Lung (tissue), 11 donors: ENCODE measurements at regions not wholly inside any gene's neighbourhood (a gene's known extent, or its start where the extent isn't known, plus 50 kb on each side); places are given as distances from the start of the nearest gene placed in this dataset.

Experiments used
- ATAC-seq: fragments of 200-7000 bp; cut with Tn5 transposase; one replicate; pipeline ENCODE4 v1.9.1; 2020; ENCODE audit warnings: moderate number of reproducible peaks; ENCODE audit not compliant: insufficient read depth, low FRiP score
- DNase-seq, 3 donors: peaks; one replicate each; pipeline ENCODE4 v3.0.0-alpha.2; 2013 to 2017
- H3K27ac ChIP-seq, 2 donors: one replicate each; pipeline ENCODE4 v1.5.1; 2013; ENCODE audit warnings: mild to moderate bottlenecking in 2 of 2, moderate library complexity in 2 of 2, control low read depth in 1 of 2, inconsistent platforms in 1 of 2, low read depth in 1 of 2, low read length in 1 of 2
- H3K27me3 ChIP-seq, 3 donors: one replicate each; pipeline ENCODE4 v1.5.1; 2013; ENCODE audit warnings: low read length in 2 of 3; ENCODE audit not compliant: control insufficient read depth in 3 of 3, insufficient read depth in 3 of 3
- H3K36me3 ChIP-seq, 4 donors: one replicate each; pipeline ENCODE4 v1.5.1; 2013; ENCODE audit warnings: low read length in 4 of 4, mild to moderate bottlenecking in 1 of 4, moderate library complexity in 1 of 4; ENCODE audit not compliant: control insufficient read depth in 4 of 4, insufficient read depth in 4 of 4
- H3K4me1 ChIP-seq, 5 donors: one replicate each; pipeline ENCODE4 v1.5.1; 2013; ENCODE audit warnings: low read length in 5 of 5, mild to moderate bottlenecking in 2 of 5, moderate library complexity in 1 of 5; ENCODE audit not compliant: control insufficient read depth in 5 of 5, insufficient read depth in 5 of 5
- H3K4me3 ChIP-seq: one replicate; pipeline ENCODE4 v1.5.1; 2013; ENCODE audit warnings: mild to moderate bottlenecking, control low read depth, moderate library complexity
- H3K9ac ChIP-seq, 2 donors: one replicate each; pipeline ENCODE4 v1.5.1; 2013; ENCODE audit warnings: low read length in 2 of 2, control low read depth in 1 of 2; ENCODE audit not compliant: insufficient read depth in 1 of 2
- H3K9me3 ChIP-seq, 4 donors: one replicate each; pipeline ENCODE4 v1.5.1; 2013; ENCODE audit warnings: low read length in 3 of 4, mild to moderate bottlenecking in 1 of 4, moderate library complexity in 1 of 4; ENCODE audit not compliant: control insufficient read depth in 4 of 4, insufficient read depth in 3 of 4
- WGBS, 2 donors: extraction: QIAGEN DNeasy Blood & Tissue Kit; methylation state at CpG; one replicate each; pipeline ENCODE4 v1.1.7; 2013; 5-methylcytosine and 5-hydroxymethylcytosine counted together
- TF ChIP-seq, protein P1 (sequence below): IDR thresholded peaks from 2 replicates; pipeline ENCODE4 v1.5.1; 2012; ENCODE audit warnings: mild to moderate bottlenecking; ENCODE audit errors: control extremely low read depth, extremely low read depth
- donor health status: control.
- donor health status: control.
- donor health status: Bipolar disorder and iron deficiency.
- donor health status: healthy.
- donor health status: DM: yes; HTN: yes; CAD: no.

- Histone ChIP-seq H3K36me3 (no peaks in the 10 kb centered on the region), H3K4me3 (no peak overlapping the region), H3K9ac (no peak overlapping the region), H3K4me1 (peaks cover 0 to 2% (median 0%) of the 10 kb centered on the region in 5 donors), H3K27ac (no peak overlapping the region), H3K9me3 (no peaks in the 10 kb centered on the region), H3K27me3 (no peaks in the 10 kb centered on the region)
- no peak for ATAC-seq
- TF ChIP-seq, protein P1, sequence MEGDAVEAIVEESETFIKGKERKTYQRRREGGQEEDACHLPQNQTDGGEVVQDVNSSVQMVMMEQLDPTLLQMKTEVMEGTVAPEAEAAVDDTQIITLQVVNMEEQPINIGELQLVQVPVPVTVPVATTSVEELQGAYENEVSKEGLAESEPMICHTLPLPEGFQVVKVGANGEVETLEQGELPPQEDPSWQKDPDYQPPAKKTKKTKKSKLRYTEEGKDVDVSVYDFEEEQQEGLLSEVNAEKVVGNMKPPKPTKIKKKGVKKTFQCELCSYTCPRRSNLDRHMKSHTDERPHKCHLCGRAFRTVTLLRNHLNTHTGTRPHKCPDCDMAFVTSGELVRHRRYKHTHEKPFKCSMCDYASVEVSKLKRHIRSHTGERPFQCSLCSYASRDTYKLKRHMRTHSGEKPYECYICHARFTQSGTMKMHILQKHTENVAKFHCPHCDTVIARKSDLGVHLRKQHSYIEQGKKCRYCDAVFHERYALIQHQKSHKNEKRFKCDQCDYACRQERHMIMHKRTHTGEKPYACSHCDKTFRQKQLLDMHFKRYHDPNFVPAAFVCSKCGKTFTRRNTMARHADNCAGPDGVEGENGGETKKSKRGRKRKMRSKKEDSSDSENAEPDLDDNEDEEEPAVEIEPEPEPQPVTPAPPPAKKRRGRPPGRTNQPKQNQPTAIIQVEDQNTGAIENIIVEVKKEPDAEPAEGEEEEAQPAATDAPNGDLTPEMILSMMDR: no peak
- no peak for DNase-seq
- WGBS, 2 donors: 91 to 95% methylated on average over 2 of the region's 2 CpGs
Observed at GRCh38 chr3:31345581-31345980, 187.1 kb upstream of the STT3B start.

DNA sequence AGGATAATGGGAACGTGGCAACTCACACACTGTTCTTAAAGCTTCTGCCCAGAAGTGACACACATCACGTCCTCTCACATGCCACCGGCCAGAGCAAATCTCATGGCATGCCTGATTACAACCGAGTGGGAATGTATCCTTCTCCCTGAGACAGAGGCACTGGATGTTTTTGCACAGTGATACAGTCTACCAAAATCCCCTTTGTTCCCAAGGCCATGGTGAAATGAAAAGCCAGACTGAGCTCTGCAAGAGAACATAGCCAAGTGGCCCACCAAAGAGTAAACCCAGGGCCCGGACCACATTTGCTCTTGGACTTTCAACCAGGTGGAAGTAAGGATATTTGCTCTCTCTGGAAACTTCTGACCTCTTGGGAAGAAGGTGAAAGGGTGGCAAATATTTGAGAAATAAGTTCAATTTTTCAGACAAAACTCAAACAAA lies 186.2 kb upstream of the STT3B start:
- Histone ChIP-seq H3K9ac (no peak overlapping the region), H3K36me3 (no peaks in the 10 kb centered on the region), H3K27ac (no peak overlapping the region), H3K27me3 (no peaks in the 10 kb centered on the region), H3K4me3 (no peak overlapping the region), H3K9me3 (no peaks in the 10 kb centered on the region), H3K4me1 (no peaks in the 10 kb centered on the region)
- WGBS, 2 donors: 91 to 94% methylated on average over 5 of the region's 5 CpGs
- DNase-seq (no peak), ATAC-seq (no peak)
- TF ChIP-seq, protein P1: no peak

GRCh38 chr3:31349001-31349748 lies 183.6 kb upstream of the STT3B start:
- 73 to 78% methylated on average over 1 of the region's 1 CpG for WGBS, 2 donors
- no peaks in the 10 kb centered on the region for H3K36me3 ChIP-seq
- no peak for DNase-seq
- H3K4me3 ChIP-seq: no peak overlapping the region
- H3K27ac ChIP-seq: no peak overlapping the region
- H3K4me1 ChIP-seq: no peaks in the 10 kb centered on the region
- no peaks in the 10 kb centered on the region for H3K27me3 ChIP-seq
- no peak for ATAC-seq
- H3K9me3 ChIP-seq: no peaks in the 10 kb centered on the region
- no peak overlapping the region for H3K9ac ChIP-seq
- TF ChIP-seq, protein P1: no peak

DNA sequence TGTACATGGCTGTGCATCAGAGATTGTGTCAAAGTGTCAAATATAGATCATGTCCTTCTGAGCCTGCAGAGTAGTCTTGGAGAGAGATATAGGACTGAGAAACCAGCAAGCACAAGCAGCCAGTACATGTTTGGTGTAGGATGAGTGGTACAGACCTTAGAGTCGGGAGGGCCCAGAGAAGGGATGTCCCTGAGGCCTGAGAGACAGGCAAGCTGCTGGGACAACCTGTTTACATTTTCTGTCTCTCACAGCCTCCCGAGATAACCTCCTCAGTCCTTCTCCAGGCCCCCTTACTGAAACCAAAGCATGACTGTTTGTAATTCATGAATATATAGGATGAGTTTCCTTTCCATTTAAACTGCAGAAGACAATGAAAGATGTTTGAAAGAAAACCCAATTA lies 182.4 kb upstream of the STT3B start:
- Histone ChIP-seq H3K4me3 (no peak overlapping the region), H3K27me3 (no peaks in the 10 kb centered on the region), H3K9ac (no peak overlapping the region), H3K27ac (no peak overlapping the region), H3K36me3 (no peaks in the 10 kb centered on the region), H3K9me3 (no peaks in the 10 kb centered on the region), H3K4me1 (no peaks in the 10 kb centered on the region)
- TF ChIP-seq, protein P1: no peak
- ATAC-seq (no peak), DNase-seq (no peak)
- 69 to 73% methylated on average over 2 of the region's 2 CpGs for WGBS, 2 donors
